ENCODE measurements at regions not wholly inside any gene's neighbourhood (a gene's known extent, or its start where the extent isn't known, plus 50 kb on each side); places are given as distances from the start of the nearest gene placed in this dataset.

DNA sequence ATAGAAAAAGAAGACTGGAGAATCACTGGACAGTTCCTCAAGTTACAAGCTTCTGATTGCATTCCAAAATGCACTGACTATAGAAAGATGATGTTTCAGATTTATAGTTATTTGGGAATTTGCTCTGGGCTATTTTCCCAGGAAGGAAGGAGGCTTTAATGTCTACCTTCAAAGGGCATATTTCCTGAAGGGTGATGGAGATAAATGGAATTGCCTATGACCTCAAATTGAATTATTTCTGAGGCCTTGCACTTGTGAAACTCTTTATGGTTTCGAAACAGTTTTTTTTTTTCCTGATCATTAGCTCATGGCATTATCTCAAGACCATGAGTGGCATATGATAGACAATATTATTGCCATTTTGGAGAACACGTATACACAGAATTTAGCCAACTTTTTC is 333.9 kb downstream of the METTL15 start:
- TF ChIP-seq CTCF (tag by site-specific recombination; IDR thresholded peaks at IDR 0.05) = no peak
- no peak for TF ChIP-seq ZNF24 (tag by site-specific recombination; IDR thresholded peaks at IDR 0.05)
- TF ChIP-seq ZNF664 (tag by site-specific recombination; IDR thresholded peaks at IDR 0.05) = no peak
- TF ChIP-seq REST (tag by site-specific recombination; IDR thresholded peaks at IDR 0.05) = no peak
- TF ChIP-seq, protein P1, sequence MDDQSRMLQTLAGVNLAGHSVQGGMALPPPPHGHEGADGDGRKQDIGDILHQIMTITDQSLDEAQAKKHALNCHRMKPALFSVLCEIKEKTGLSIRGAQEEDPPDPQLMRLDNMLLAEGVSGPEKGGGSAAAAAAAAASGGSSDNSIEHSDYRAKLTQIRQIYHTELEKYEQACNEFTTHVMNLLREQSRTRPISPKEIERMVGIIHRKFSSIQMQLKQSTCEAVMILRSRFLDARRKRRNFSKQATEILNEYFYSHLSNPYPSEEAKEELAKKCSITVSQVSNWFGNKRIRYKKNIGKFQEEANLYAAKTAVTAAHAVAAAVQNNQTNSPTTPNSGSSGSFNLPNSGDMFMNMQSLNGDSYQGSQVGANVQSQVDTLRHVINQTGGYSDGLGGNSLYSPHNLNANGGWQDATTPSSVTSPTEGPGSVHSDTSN (CRISPR knock-in tag; IDR thresholded peaks at IDR 0.05) = no peak
- TF ChIP-seq BCL11A (tag by site-specific recombination; IDR thresholded peaks at IDR 0.05; ENCODE audit: low read depth) = no peak
- TF ChIP-seq SP2 (tag by site-specific recombination; IDR thresholded peaks at IDR 0.05) = no peak
- TF ChIP-seq, protein P2, sequence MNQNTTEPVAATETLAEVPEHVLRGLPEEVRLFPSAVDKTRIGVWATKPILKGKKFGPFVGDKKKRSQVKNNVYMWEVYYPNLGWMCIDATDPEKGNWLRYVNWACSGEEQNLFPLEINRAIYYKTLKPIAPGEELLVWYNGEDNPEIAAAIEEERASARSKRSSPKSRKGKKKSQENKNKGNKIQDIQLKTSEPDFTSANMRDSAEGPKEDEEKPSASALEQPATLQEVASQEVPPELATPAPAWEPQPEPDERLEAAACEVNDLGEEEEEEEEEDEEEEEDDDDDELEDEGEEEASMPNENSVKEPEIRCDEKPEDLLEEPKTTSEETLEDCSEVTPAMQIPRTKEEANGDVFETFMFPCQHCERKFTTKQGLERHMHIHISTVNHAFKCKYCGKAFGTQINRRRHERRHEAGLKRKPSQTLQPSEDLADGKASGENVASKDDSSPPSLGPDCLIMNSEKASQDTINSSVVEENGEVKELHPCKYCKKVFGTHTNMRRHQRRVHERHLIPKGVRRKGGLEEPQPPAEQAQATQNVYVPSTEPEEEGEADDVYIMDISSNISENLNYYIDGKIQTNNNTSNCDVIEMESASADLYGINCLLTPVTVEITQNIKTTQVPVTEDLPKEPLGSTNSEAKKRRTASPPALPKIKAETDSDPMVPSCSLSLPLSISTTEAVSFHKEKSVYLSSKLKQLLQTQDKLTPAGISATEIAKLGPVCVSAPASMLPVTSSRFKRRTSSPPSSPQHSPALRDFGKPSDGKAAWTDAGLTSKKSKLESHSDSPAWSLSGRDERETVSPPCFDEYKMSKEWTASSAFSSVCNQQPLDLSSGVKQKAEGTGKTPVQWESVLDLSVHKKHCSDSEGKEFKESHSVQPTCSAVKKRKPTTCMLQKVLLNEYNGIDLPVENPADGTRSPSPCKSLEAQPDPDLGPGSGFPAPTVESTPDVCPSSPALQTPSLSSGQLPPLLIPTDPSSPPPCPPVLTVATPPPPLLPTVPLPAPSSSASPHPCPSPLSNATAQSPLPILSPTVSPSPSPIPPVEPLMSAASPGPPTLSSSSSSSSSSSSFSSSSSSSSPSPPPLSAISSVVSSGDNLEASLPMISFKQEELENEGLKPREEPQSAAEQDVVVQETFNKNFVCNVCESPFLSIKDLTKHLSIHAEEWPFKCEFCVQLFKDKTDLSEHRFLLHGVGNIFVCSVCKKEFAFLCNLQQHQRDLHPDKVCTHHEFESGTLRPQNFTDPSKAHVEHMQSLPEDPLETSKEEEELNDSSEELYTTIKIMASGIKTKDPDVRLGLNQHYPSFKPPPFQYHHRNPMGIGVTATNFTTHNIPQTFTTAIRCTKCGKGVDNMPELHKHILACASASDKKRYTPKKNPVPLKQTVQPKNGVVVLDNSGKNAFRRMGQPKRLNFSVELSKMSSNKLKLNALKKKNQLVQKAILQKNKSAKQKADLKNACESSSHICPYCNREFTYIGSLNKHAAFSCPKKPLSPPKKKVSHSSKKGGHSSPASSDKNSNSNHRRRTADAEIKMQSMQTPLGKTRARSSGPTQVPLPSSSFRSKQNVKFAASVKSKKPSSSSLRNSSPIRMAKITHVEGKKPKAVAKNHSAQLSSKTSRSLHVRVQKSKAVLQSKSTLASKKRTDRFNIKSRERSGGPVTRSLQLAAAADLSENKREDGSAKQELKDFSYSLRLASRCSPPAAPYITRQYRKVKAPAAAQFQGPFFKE (tag by site-specific recombination; IDR thresholded peaks at IDR 0.05; ENCODE audit: borderline replicate concordance) = no peak
- TF ChIP-seq, protein P3, sequence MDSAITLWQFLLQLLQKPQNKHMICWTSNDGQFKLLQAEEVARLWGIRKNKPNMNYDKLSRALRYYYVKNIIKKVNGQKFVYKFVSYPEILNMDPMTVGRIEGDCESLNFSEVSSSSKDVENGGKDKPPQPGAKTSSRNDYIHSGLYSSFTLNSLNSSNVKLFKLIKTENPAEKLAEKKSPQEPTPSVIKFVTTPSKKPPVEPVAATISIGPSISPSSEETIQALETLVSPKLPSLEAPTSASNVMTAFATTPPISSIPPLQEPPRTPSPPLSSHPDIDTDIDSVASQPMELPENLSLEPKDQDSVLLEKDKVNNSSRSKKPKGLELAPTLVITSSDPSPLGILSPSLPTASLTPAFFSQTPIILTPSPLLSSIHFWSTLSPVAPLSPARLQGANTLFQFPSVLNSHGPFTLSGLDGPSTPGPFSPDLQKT (IDR thresholded peaks at IDR 0.05; ENCODE audit: borderline replicate concordance, low read depth, low read length) = no peak
- TF ChIP-seq HOXA7 (CRISPR knock-in tag; IDR thresholded peaks at IDR 0.05; ENCODE audit: borderline replicate concordance) = no peak
- TF ChIP-seq, protein P4, sequence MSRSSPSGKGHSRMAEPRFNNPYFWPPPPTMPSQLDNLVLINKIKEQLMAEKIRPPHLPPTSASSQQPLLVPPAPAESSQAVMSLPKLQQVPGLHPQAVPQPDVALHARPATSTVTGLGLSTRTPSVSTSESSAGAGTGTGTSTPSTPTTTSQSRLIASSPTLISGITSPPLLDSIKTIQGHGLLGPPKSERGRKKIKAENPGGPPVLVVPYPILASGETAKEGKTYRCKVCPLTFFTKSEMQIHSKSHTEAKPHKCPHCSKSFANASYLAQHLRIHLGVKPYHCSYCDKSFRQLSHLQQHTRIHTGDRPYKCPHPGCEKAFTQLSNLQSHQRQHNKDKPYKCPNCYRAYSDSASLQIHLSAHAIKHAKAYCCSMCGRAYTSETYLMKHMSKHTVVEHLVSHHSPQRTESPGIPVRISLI (tag by site-specific recombination; IDR thresholded peaks at IDR 0.05) = no peak
